ENCODE measurements at regions not wholly inside any gene's neighbourhood (a gene's known extent, or its start where the extent isn't known, plus 50 kb on each side); places are given as distances from the start of the nearest gene placed in this dataset.

DNA sequence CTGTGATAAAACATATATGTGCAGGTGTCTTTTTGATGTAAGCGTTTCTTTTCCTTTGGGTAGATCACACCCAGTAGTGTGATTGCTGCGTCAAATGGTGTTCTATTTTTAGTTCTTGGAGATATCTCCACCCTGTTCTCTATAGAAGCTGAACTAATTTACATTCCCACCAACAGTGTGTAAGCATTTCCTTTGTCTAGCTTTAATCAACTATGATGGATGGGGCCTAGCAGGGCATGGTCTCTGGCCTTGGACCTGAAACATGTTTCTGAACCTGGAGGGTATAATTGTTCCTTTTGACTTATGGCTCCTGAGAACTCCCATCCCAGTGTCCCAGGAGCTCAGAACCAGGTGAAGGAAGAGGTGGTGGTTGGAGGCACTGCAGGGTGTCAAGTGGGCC is 93.9 kb downstream of the HAPSTR1 start:
- TF ChIP-seq TAF1 (conservative IDR thresholded peaks at IDR 0.05) (no peak), EGR1 (IDR thresholded peaks at IDR 0.05; ENCODE audit: low read depth in 2 of 2) (no peak), JUND (IDR thresholded peaks at IDR 0.05) (no peak), FOXA2 (IDR thresholded peaks at IDR 0.05) (no peak), NR2F2 (IDR thresholded peaks at IDR 0.05) (no peak), SP1 (IDR thresholded peaks at IDR 0.05) (no peak), HNF4A (conservative IDR thresholded peaks at IDR 0.05) (no peak)
- DNase-seq (ENCODE audit: low spot score), result no peak
- Histone ChIP-seq H3K9me3 (ENCODE audit: control insufficient read depth in 4 of 4, low read length in 3 of 4) (no peaks in the 10 kb centered on the region), H3K9ac (ENCODE audit: low read depth in 1 of 2, low read length in 2 of 2) (no peak overlapping the region), H3K4me3 (ENCODE audit: low read depth in 1 of 3, low read length in 3 of 3) (no peak overlapping the region), H3K4me1 (ENCODE audit: control insufficient read depth in 4 of 4, insufficient read depth in 4 of 4, low read length in 3 of 4) (no peaks in the 10 kb centered on the region), H3K27me3 (ENCODE audit: control insufficient read depth in 4 of 4, insufficient read depth in 4 of 4, low read length in 3 of 4) (no peaks in the 10 kb centered on the region), H3K27ac (ENCODE audit: low read depth in 1 of 2, low read length in 2 of 2) (no peak overlapping the region), H3K36me3 (ENCODE audit: control insufficient read depth in 4 of 4, insufficient read depth in 3 of 4, low read depth in 1 of 4, low read length in 3 of 4) (no peaks in the 10 kb centered on the region)
- WGBS, result 84% methylated on average over 2 of the region's 2 CpGs

DNA sequence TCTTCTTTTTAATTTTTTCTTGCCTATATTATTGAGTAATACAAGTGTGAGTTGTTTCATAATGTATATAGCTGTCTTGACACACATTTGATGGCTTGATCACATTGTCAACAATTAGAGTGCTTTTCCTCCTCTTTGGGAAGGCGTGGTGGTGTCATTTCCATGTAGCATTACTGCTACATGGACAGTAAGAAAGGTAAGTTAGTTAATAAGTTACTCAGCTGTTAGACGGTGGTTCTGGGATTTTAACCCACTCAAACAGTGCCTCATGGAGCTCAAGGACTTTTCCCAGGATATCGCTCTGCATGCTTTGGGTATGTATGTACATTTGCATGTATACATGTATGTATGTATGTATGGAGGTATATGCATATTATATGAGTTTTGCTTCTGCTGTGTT is 94.6 kb downstream of the HAPSTR1 start:
- WGBS, result 72% methylated on average over 3 of the region's 3 CpGs
- Histone ChIP-seq H3K27ac (ENCODE audit: low read depth in 1 of 2, low read length in 2 of 2) (no peak overlapping the region), H3K9me3 (ENCODE audit: control insufficient read depth in 4 of 4, low read length in 3 of 4) (no peaks in the 10 kb centered on the region), H3K9ac (ENCODE audit: low read depth in 1 of 2, low read length in 2 of 2) (no peak overlapping the region), H3K36me3 (ENCODE audit: control insufficient read depth in 4 of 4, insufficient read depth in 3 of 4, low read depth in 1 of 4, low read length in 3 of 4) (no peaks in the 10 kb centered on the region), H3K4me3 (ENCODE audit: low read depth in 1 of 3, low read length in 3 of 3) (no peak overlapping the region), H3K27me3 (ENCODE audit: control insufficient read depth in 4 of 4, insufficient read depth in 4 of 4, low read length in 3 of 4) (no peaks in the 10 kb centered on the region), H3K4me1 (ENCODE audit: control insufficient read depth in 4 of 4, insufficient read depth in 4 of 4, low read length in 3 of 4) (no peaks in the 10 kb centered on the region)
- no peak for TF ChIP-seq HNF4G (IDR thresholded peaks at IDR 0.05)
- TF ChIP-seq RXRA (IDR thresholded peaks at IDR 0.05), result no peak
- TF ChIP-seq, protein P1, sequence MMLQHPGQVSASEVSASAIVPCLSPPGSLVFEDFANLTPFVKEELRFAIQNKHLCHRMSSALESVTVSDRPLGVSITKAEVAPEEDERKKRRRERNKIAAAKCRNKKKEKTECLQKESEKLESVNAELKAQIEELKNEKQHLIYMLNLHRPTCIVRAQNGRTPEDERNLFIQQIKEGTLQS (IDR thresholded peaks at IDR 0.05), result no peak
- TF ChIP-seq, protein P2, sequence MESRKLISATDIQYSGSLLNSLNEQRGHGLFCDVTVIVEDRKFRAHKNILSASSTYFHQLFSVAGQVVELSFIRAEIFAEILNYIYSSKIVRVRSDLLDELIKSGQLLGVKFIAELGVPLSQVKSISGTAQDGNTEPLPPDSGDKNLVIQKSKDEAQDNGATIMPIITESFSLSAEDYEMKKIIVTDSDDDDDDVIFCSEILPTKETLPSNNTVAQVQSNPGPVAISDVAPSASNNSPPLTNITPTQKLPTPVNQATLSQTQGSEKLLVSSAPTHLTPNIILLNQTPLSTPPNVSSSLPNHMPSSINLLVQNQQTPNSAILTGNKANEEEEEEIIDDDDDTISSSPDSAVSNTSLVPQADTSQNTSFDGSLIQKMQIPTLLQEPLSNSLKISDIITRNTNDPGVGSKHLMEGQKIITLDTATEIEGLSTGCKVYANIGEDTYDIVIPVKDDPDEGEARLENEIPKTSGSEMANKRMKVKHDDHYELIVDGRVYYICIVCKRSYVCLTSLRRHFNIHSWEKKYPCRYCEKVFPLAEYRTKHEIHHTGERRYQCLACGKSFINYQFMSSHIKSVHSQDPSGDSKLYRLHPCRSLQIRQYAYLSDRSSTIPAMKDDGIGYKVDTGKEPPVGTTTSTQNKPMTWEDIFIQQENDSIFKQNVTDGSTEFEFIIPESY (IDR thresholded peaks at IDR 0.05), result no peak
- no peak for TF ChIP-seq HNF4A (conservative IDR thresholded peaks at IDR 0.05)
- TF ChIP-seq, protein P3, sequence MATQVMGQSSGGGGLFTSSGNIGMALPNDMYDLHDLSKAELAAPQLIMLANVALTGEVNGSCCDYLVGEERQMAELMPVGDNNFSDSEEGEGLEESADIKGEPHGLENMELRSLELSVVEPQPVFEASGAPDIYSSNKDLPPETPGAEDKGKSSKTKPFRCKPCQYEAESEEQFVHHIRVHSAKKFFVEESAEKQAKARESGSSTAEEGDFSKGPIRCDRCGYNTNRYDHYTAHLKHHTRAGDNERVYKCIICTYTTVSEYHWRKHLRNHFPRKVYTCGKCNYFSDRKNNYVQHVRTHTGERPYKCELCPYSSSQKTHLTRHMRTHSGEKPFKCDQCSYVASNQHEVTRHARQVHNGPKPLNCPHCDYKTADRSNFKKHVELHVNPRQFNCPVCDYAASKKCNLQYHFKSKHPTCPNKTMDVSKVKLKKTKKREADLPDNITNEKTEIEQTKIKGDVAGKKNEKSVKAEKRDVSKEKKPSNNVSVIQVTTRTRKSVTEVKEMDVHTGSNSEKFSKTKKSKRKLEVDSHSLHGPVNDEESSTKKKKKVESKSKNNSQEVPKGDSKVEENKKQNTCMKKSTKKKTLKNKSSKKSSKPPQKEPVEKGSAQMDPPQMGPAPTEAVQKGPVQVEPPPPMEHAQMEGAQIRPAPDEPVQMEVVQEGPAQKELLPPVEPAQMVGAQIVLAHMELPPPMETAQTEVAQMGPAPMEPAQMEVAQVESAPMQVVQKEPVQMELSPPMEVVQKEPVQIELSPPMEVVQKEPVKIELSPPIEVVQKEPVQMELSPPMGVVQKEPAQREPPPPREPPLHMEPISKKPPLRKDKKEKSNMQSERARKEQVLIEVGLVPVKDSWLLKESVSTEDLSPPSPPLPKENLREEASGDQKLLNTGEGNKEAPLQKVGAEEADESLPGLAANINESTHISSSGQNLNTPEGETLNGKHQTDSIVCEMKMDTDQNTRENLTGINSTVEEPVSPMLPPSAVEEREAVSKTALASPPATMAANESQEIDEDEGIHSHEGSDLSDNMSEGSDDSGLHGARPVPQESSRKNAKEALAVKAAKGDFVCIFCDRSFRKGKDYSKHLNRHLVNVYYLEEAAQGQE (IDR thresholded peaks at IDR 0.05), result no peak
- no peak for TF ChIP-seq GABPA (IDR thresholded peaks at IDR 0.05 in 1 of 2, conservative IDR thresholded peaks at IDR 0.05 in 1 of 2)
- TF ChIP-seq SP1 (IDR thresholded peaks at IDR 0.05), result no peak
- TF ChIP-seq JUND (IDR thresholded peaks at IDR 0.05), result no peak
- TF ChIP-seq RAD21 (IDR thresholded peaks at IDR 0.05), result no peak
- TF ChIP-seq, protein P4, sequence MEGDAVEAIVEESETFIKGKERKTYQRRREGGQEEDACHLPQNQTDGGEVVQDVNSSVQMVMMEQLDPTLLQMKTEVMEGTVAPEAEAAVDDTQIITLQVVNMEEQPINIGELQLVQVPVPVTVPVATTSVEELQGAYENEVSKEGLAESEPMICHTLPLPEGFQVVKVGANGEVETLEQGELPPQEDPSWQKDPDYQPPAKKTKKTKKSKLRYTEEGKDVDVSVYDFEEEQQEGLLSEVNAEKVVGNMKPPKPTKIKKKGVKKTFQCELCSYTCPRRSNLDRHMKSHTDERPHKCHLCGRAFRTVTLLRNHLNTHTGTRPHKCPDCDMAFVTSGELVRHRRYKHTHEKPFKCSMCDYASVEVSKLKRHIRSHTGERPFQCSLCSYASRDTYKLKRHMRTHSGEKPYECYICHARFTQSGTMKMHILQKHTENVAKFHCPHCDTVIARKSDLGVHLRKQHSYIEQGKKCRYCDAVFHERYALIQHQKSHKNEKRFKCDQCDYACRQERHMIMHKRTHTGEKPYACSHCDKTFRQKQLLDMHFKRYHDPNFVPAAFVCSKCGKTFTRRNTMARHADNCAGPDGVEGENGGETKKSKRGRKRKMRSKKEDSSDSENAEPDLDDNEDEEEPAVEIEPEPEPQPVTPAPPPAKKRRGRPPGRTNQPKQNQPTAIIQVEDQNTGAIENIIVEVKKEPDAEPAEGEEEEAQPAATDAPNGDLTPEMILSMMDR (IDR thresholded peaks at IDR 0.05; ENCODE audit: low read depth, low read length, missing input control), result no peak
- TF ChIP-seq, protein P5, sequence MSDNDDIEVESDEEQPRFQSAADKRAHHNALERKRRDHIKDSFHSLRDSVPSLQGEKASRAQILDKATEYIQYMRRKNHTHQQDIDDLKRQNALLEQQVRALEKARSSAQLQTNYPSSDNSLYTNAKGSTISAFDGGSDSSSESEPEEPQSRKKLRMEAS (IDR thresholded peaks at IDR 0.05), result no peak
- TF ChIP-seq FOXA2 (IDR thresholded peaks at IDR 0.05), result no peak
- no peak for TF ChIP-seq YY1 (IDR thresholded peaks at IDR 0.05)
- TF ChIP-seq NR2F2 (IDR thresholded peaks at IDR 0.05), result no peak
- no peak for TF ChIP-seq TAF1 (conservative IDR thresholded peaks at IDR 0.05)
- TF ChIP-seq FOXA1 (IDR thresholded peaks at IDR 0.05), result no peak
- no peak for TF ChIP-seq EGR1 (IDR thresholded peaks at IDR 0.05; ENCODE audit: low read depth in 2 of 2)
- no peak for DNase-seq (ENCODE audit: low spot score)

Data from liver (tissue), 8 donors.